NK-92 treated with Interleukin-12 subunit alpha and Interleukin-12 subunit beta, amount 100 ng/mL, for 24 hours (cell line): ENCODE measurements at regions not wholly inside any gene's neighbourhood (a gene's known extent, or its start where the extent isn't known, plus 50 kb on each side); places are given as distances from the start of the nearest gene placed in this dataset.

Source experiments
- DNase-seq: peaks from one replicate; lab custom pipeline; 2025; lab: John Stamatoyannopoulos, UW

- no peak for DNase-seq
Observed at GRCh38 chr1:221915764-221916163, 173.9 kb upstream of the DUSP10 start.

DNA sequence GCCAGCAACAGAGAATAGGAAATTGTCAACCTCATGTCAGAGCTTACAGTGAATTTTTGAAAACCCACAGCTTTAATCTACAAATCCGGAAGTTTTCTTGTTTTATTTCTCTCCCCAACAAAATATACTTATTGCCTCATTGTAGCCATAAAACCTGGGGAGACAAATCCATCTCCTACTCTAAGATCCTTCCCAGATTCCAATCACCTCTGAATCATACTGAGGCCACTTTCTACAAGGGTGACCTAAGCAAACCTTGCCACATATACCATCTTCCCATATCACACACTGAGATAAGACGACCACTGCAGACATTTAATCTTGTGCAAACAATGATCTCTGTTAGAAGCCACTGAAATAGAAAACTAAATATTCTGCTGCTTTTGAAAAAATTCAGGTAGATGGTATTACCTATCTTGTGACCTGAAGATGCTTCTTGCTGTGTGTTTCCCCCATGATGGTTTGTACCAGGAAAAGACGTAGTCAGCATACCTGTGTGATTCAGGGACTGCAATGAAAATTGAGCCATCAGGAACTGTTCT is 171.5 kb upstream of the DUSP10 start:
- DNase-seq: no peak

- no peak for DNase-seq
Observed at GRCh38 chr1:221912230-221912629, 170.3 kb upstream of the DUSP10 start.

- DNase-seq: no peak
Observed at GRCh38 chr1:221911714-221912113, 169.8 kb upstream of the DUSP10 start.

DNA sequence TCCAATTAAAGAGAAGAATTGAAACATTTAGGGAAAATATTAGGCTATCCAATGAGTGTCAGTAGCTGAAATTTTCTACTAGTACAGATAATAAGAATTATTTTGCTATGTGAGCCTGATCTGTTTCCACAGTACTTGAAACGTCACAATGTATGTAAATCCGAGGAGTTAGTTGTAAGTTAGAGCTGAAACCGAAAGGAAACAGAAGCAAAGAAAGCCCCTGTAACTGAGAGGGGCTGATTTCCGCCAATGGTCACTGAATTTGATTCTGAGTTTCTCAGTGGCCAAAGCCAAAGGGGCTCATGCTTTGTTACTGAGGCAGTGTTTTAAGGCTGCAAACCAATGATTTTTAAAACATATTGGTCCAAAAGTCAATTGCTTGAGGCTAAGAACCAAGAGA is 168.3 kb upstream of the DUSP10 start:
- DNase-seq: no peak

DNA sequence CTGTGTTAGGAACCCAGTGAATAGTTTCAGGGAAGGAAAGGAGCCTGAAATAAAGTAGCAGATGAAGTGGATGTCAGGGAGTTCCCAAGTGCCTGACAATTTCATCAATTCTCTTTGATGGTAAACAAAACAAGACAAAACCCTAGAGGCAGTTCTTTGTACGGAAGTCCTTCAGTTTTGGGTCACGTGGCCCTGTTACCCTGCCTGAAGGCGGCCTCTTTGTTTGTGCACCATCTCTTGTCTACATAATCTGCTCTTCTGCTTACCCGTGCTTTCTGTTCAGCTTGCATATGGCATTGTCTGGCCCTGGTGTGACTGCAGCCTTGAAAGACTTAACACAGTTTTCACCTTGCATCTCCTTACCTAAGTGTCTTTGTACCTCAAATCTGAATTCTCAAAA is 166.7 kb upstream of the DUSP10 start:
- DNase-seq: no peak

- no peak for DNase-seq
Observed at GRCh38 chr1:221907166-221907932, 165.5 kb upstream of the DUSP10 start.

GRCh38 chr1:221905802-221906201 is 163.9 kb upstream of the DUSP10 start:
- no peak for DNase-seq

GRCh38 chr1:221904319-221904718 is 162.4 kb upstream of the DUSP10 start:
- DNase-seq: no peak

GRCh38 chr1:221903594-221903993 is 161.7 kb upstream of the DUSP10 start:
- DNase-seq: no peak

DNA sequence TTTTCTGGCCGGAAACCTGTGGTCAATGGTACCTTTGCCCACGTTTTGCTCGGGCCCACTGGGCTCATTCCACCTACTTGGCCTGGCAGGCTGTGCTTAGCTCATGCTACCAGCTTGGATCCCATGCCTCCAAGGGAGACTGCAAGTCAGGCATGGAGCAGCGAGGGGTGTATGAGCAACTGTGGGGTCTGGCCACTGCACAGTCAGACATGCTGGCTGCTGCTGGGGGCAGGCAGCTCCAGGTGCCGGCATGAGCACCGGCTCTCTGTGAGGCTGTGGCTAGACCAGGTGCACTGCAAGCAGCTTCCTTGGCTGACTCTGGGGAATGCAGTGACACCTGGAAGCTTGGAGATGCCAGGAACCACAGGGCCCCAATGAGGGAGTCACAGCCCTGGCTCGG is 161.1 kb upstream of the DUSP10 start:
- no peak for DNase-seq

GRCh38 chr1:221900678-221901077 is 158.8 kb upstream of the DUSP10 start:
- no peak for DNase-seq

GRCh38 chr1:221897321-221897721 is 155.4 kb upstream of the DUSP10 start:
- DNase-seq: no peak

GRCh38 chr1:221892301-221892830 is 150.5 kb upstream of the DUSP10 start:
- DNase-seq: no peak

DNA sequence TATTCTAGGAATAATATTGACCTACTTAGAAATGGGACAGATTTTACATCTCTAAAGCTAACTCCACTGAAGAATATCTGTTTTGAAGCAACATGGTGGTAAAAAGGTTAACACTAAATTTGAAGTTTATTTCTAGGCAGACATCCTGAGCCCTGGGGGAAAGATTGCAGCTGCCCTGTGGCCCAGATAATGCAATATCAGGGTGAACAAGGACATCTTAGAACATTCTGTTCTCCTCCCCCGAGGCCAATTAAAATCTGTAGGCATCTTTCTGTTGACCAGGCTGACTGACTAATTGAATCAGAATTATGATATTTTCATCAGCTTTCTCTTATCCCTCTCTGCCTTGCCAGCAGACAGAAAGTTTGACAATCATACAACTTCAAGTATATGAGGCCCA is 149.8 kb upstream of the DUSP10 start:
- DNase-seq: no peak

- no peak for DNase-seq
Observed at GRCh38 chr1:221888801-221889200, 146.9 kb upstream of the DUSP10 start.

DNA sequence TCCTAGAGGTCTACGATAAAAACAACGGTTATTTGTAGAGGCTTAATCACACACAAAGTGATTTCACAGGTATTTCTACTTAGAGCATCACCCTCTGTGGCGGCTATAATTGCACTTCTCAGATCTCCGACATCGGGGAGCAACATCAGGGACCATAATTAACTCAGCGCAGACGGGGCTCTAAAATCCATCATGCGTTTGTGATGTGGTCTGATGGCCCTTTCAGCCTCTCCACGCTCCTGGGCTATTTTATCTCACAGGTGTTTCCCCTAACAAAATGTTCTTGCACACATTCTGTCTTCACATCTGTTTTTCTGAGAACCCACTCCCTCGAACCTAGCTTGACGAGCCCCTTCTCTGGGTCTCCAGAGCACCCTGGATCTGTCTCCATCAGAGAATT is 146.3 kb upstream of the DUSP10 start:
- no peak for DNase-seq

DNA sequence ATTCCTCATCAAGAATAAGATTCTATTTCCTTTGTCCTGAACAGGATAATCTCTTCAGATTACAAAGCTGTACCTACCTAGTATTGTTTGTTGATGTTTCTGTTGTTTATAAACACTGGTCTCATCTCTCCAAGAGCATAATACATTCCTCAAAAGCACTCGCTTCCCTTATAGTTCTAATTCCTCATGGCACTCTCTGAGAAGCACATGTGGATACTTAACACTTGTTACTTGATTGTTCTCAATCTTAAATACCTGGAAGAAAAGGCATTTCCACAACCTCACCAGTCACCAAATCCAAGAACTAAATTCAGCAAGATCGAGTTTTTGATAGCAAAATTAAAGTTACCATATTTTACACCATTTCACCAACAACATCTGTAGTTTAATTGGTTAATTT is 145.9 kb upstream of the DUSP10 start:
- no peak for DNase-seq

- no peak for DNase-seq
Observed at GRCh38 chr1:221887415-221887746, 145.5 kb upstream of the DUSP10 start.

GRCh38 chr1:221886743-221887414 is 145.0 kb upstream of the DUSP10 start:
- DNase-seq: no peak

- no peak for DNase-seq
Observed at GRCh38 chr1:221886311-221886710, 144.4 kb upstream of the DUSP10 start.

- DNase-seq: no peak
Observed at GRCh38 chr1:221884821-221885220, 142.9 kb upstream of the DUSP10 start.

- no peak for DNase-seq
Observed at GRCh38 chr1:221881805-221882581, 140.1 kb upstream of the DUSP10 start.
